Epithelial cell of esophagus (primary cell): ENCODE measurements at regions not wholly inside any gene's neighbourhood (a gene's known extent, or its start where the extent isn't known, plus 50 kb on each side); places are given as distances from the start of the nearest gene placed in this dataset.

ENCODE experiments used
- DNase-seq: peaks from one replicate; pipeline ENCODE4 v3.0.0; 2010; ENCODE audit warnings: low read depth
- H3K4me3 ChIP-seq: 2 replicates; pipeline ENCODE4 v1.5.1; 2011; ENCODE audit warnings: mild to moderate bottlenecking, low read length, control low read depth
- TF ChIP-seq, protein P1 (sequence below): IDR thresholded peaks from 2 replicates; pipeline ENCODE4 v1.5.1; 2011; ENCODE audit warnings: low read depth, mild to moderate bottlenecking, low read length, control low read depth, inconsistent platforms; ENCODE audit not compliant: insufficient read depth; ENCODE audit errors: missing control alignments

DNA sequence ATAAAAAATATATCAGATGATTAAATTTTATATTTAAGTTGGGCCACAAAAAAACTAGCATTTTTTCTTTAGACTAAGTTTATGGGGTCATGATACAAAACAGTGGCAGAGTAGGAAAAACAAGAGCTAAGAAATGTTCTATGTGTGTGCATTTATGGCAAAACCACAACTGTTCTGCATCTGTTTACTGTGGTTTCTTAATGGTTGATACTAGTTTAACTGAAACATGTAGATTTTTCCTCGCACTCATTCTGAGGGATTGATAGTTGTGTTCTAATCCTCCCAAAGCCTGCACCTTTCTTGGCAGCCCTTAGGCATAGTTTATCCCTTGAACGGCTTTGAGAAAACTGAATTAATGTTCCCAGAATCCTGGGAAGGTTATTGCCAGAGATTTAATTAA, 66.6 kb upstream of the PHYHIPL start:
- TF ChIP-seq, protein P1, sequence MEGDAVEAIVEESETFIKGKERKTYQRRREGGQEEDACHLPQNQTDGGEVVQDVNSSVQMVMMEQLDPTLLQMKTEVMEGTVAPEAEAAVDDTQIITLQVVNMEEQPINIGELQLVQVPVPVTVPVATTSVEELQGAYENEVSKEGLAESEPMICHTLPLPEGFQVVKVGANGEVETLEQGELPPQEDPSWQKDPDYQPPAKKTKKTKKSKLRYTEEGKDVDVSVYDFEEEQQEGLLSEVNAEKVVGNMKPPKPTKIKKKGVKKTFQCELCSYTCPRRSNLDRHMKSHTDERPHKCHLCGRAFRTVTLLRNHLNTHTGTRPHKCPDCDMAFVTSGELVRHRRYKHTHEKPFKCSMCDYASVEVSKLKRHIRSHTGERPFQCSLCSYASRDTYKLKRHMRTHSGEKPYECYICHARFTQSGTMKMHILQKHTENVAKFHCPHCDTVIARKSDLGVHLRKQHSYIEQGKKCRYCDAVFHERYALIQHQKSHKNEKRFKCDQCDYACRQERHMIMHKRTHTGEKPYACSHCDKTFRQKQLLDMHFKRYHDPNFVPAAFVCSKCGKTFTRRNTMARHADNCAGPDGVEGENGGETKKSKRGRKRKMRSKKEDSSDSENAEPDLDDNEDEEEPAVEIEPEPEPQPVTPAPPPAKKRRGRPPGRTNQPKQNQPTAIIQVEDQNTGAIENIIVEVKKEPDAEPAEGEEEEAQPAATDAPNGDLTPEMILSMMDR: no peak
- no peak overlapping the region for H3K4me3 ChIP-seq
- DNase-seq: no peak

DNA sequence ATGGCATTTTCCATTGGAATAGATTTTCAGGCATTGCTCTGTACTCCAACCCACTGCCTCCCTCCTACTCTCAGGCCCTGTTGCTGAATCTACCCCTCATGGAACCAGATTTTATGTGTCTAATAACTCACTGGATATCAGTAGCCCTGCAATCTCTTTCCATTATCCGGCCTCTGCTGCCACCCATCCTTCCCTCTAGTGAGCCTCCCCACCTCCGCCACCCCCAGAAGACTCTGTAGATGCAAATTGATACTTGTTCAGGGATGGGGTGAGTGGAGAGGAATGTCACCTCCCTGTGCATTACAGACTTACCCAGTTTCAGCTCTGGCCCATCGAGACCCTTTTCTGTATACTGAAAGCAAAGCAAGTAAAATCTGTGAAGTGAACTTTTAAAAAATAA, 52.3 kb upstream of the PHYHIPL start:
- TF ChIP-seq, protein P1: no peak
- no peak overlapping the region for H3K4me3 ChIP-seq
- DNase-seq: no peak

DNA sequence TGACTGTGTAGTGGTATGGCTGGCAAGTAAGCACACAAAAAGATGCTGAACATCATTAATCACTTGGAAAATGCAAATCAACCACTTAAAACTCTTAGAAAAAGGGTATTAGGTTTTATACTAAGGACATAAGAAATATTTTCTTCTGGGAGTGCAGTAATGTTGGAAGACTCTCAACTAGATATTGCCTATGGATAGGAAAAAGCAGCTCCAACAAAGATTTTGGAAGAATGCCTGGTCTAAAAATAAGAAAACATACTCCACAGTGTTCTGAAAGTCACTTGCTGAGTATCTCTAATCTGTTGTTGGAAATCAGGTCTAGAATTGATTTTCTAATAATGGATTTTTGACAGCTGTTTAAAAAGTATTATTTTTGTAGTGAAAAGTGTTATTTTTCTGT, 50.8 kb upstream of the PHYHIPL start:
- TF ChIP-seq, protein P1: no peak
- H3K4me3 ChIP-seq: no peak overlapping the region
- DNase-seq: no peak

DNA sequence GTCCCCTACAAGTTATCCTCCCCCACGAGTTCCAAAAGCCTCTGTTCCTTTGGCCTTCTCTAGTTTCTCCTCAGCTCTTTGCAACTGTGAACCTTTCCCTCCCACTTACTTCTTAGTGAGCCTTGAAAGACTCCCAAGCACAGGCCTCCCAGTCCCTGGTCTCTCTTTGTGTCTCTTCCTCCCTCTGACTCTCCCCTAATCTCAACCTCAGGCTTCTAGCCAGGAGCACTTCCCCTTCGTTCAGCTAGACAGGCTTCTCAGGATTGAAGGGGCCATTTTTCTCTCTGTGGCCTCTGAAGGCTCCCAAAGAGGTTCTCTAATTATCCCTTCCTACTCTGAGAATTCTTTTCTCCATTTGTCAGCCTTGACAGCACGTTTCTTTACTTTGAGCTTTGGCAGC, 50.2 kb upstream of the PHYHIPL start:
- DNase-seq: no peak
- no peak overlapping the region for H3K4me3 ChIP-seq
- TF ChIP-seq, protein P1: no peak
